Stimulated activated memory B cell treated with anti-CD40 and anti-IgM and Interleukin-4, amounts not matched to agents 10 μg/mL and 1 μg/mL and 100 μg/mL, for 72 hours (primary cell): ENCODE measurements at regions not wholly inside any gene's neighbourhood (a gene's known extent, or its start where the extent isn't known, plus 50 kb on each side); places are given as distances from the start of the nearest gene placed in this dataset.
A peak's percentile ranks its signal among the peaks of the same experiment; 100 is the strongest.

Experiments
- ATAC-seq: fragments of 150-1000 bp; cut with Tn5 transposase; 2 replicates; pipeline ENCODE4 v1.10.0; 2021
- H3K27ac Mint-ChIP-seq: one replicate; pipeline ENCODE4 v1.8.0; 2022; ENCODE audit warnings: mild to moderate bottlenecking, mixed read lengths
- H3K27me3 Mint-ChIP-seq: one replicate; pipeline ENCODE4 v1.8.0; 2022; ENCODE audit warnings: mixed read lengths
- H3K36me3 Mint-ChIP-seq: one replicate; pipeline ENCODE4 v1.8.0; 2022; ENCODE audit warnings: mixed read lengths
- H3K4me1 Mint-ChIP-seq: one replicate; pipeline ENCODE4 v1.8.0; 2022; ENCODE audit warnings: mixed read lengths
- H3K4me3 Mint-ChIP-seq: one replicate; pipeline ENCODE4 v1.8.0; 2022; ENCODE audit warnings: mild to moderate bottlenecking, moderate library complexity, mixed read lengths
- H3K9me3 Mint-ChIP-seq: one replicate; pipeline ENCODE4 v1.8.0; 2022; ENCODE audit warnings: mixed read lengths

GRCh38 chr6:71391126-71391525, 102.5 kb downstream of the OGFRL1 start:
- no peaks in the 10 kb centered on the region for H3K36me3 Mint-ChIP-seq
- H3K27ac Mint-ChIP-seq, result no peak overlapping the region
- H3K9me3 Mint-ChIP-seq, result no peaks in the 10 kb centered on the region
- no peak for ATAC-seq
- H3K4me1 Mint-ChIP-seq, result peaks cover 2% of the 10 kb centered on the region
- H3K4me3 Mint-ChIP-seq, result no peak overlapping the region
- H3K27me3 Mint-ChIP-seq, result no peaks in the 10 kb centered on the region

- H3K27ac Mint-ChIP-seq, result no peak overlapping the region
- no peaks in the 10 kb centered on the region for H3K27me3 Mint-ChIP-seq
- H3K9me3 Mint-ChIP-seq, result no peaks in the 10 kb centered on the region
- no peak for ATAC-seq
- no peak overlapping the region for H3K4me3 Mint-ChIP-seq
- H3K36me3 Mint-ChIP-seq, result no peaks in the 10 kb centered on the region
- H3K4me1 Mint-ChIP-seq, result peaks cover 12% of the 10 kb centered on the region
Measured at GRCh38 chr6:71392276-71392675, 103.7 kb downstream of the OGFRL1 start.

- ATAC-seq, result no peak
- H3K9me3 Mint-ChIP-seq, result no peaks in the 10 kb centered on the region
Measured at GRCh38 chr6:71393471-71393870, 104.9 kb downstream of the OGFRL1 start.

GRCh38 chr6:71393981-71394432, 105.4 kb downstream of the OGFRL1 start:
- H3K4me1 Mint-ChIP-seq, result peaks cover 12% of the 10 kb centered on the region
- no peak overlapping the region for H3K4me3 Mint-ChIP-seq
- no peaks in the 10 kb centered on the region for H3K27me3 Mint-ChIP-seq
- no peak for ATAC-seq
- no peak overlapping the region for H3K27ac Mint-ChIP-seq
- H3K9me3 Mint-ChIP-seq, result no peaks in the 10 kb centered on the region
- no peaks in the 10 kb centered on the region for H3K36me3 Mint-ChIP-seq

More at GRCh38 chr6:71393471-71393870, 104.9 kb downstream of the OGFRL1 start:
- Mint-ChIP-seq H3K4me3 (no peak overlapping the region), H3K36me3 (no peaks in the 10 kb centered on the region), H3K27me3 (no peaks in the 10 kb centered on the region), H3K4me1 (peaks cover 12% of the 10 kb centered on the region), H3K27ac (no peak overlapping the region)

- no peak overlapping the region for H3K27ac Mint-ChIP-seq
- H3K9me3 Mint-ChIP-seq, result no peaks in the 10 kb centered on the region
- no peak overlapping the region for H3K4me3 Mint-ChIP-seq
- H3K4me1 Mint-ChIP-seq, result peaks cover 12% of the 10 kb centered on the region
- H3K27me3 Mint-ChIP-seq, result no peaks in the 10 kb centered on the region
- H3K36me3 Mint-ChIP-seq, result no peaks in the 10 kb centered on the region
- no peak for ATAC-seq
Measured at GRCh38 chr6:71394926-71395325, 106.3 kb downstream of the OGFRL1 start.

- H3K27me3 Mint-ChIP-seq, result no peaks in the 10 kb centered on the region
- no peak overlapping the region for H3K4me3 Mint-ChIP-seq
- no peaks in the 10 kb centered on the region for H3K9me3 Mint-ChIP-seq
- no peaks in the 10 kb centered on the region for H3K36me3 Mint-ChIP-seq
- peaks cover 12% of the 10 kb centered on the region for H3K4me1 Mint-ChIP-seq
- no peak for ATAC-seq
- H3K27ac Mint-ChIP-seq, result no peak overlapping the region
Measured at GRCh38 chr6:71395731-71396409, 107.3 kb downstream of the OGFRL1 start.

GRCh38 chr6:71396410-71396801, 107.8 kb downstream of the OGFRL1 start:
- peak; percentile 70 for ATAC-seq
- no peak overlapping the region for H3K4me3 Mint-ChIP-seq

GRCh38 chr6:71399279-71399678, 110.7 kb downstream of the OGFRL1 start:
- Mint-ChIP-seq H3K27ac (no peak overlapping the region), H3K36me3 (no peaks in the 10 kb centered on the region), H3K9me3 (no peaks in the 10 kb centered on the region), H3K4me1 (peaks cover 12% of the 10 kb centered on the region), H3K27me3 (peaks cover 5% of the 10 kb centered on the region), H3K4me3 (no peak overlapping the region)
- no peak for ATAC-seq

More at GRCh38 chr6:71396410-71396801, 107.8 kb downstream of the OGFRL1 start:
- Mint-ChIP-seq H3K9me3 (no peaks in the 10 kb centered on the region), H3K27me3 (no peaks in the 10 kb centered on the region), H3K36me3 (no peaks in the 10 kb centered on the region), H3K4me1 (peaks cover 12% of the 10 kb centered on the region), H3K27ac (no peak overlapping the region)

- Mint-ChIP-seq H3K9me3 (no peaks in the 10 kb centered on the region), H3K4me1 (peaks cover 12% of the 10 kb centered on the region), H3K4me3 (no peak overlapping the region), H3K27me3 (peaks cover 11% of the 10 kb centered on the region), H3K27ac (no peak overlapping the region), H3K36me3 (no peaks in the 10 kb centered on the region)
- no peak for ATAC-seq
Measured at GRCh38 chr6:71400852-71401251, 112.2 kb downstream of the OGFRL1 start.

GRCh38 chr6:71402096-71402495, 113.5 kb downstream of the OGFRL1 start:
- Mint-ChIP-seq H3K4me1 (peaks cover under 1% of the 10 kb centered on the region), H3K4me3 (no peak overlapping the region), H3K27me3 (peaks cover 23% of the 10 kb centered on the region), H3K9me3 (no peaks in the 10 kb centered on the region), H3K36me3 (no peaks in the 10 kb centered on the region), H3K27ac (no peak overlapping the region)
- ATAC-seq, result no peak

GRCh38 chr6:71403422-71404134, 115.0 kb downstream of the OGFRL1 start:
- H3K36me3 Mint-ChIP-seq, result no peaks in the 10 kb centered on the region
- H3K4me3 Mint-ChIP-seq, result no peak overlapping the region
- no peak overlapping the region for H3K27ac Mint-ChIP-seq
- no peaks in the 10 kb centered on the region for H3K4me1 Mint-ChIP-seq
- ATAC-seq, result no peak
- peaks cover 30% of the 10 kb centered on the region for H3K27me3 Mint-ChIP-seq
- H3K9me3 Mint-ChIP-seq, result no peaks in the 10 kb centered on the region

- H3K4me3 Mint-ChIP-seq, result no peak overlapping the region
- H3K27me3 Mint-ChIP-seq, result peaks cover 30% of the 10 kb centered on the region
- no peaks in the 10 kb centered on the region for H3K4me1 Mint-ChIP-seq
- no peaks in the 10 kb centered on the region for H3K9me3 Mint-ChIP-seq
- H3K36me3 Mint-ChIP-seq, result no peaks in the 10 kb centered on the region
- ATAC-seq, result no peak
- no peak overlapping the region for H3K27ac Mint-ChIP-seq
Measured at GRCh38 chr6:71404145-71404966, 115.7 kb downstream of the OGFRL1 start.

GRCh38 chr6:71404967-71405278, 116.3 kb downstream of the OGFRL1 start:
- H3K27me3 Mint-ChIP-seq, result peaks cover 30% of the 10 kb centered on the region
- no peaks in the 10 kb centered on the region for H3K9me3 Mint-ChIP-seq
- no peak for ATAC-seq
- no peak overlapping the region for H3K4me3 Mint-ChIP-seq
- no peaks in the 10 kb centered on the region for H3K4me1 Mint-ChIP-seq
- no peak overlapping the region for H3K27ac Mint-ChIP-seq
- no peaks in the 10 kb centered on the region for H3K36me3 Mint-ChIP-seq

- ATAC-seq, result no peak
- no peaks in the 10 kb centered on the region for H3K9me3 Mint-ChIP-seq
- peaks cover 30% of the 10 kb centered on the region for H3K27me3 Mint-ChIP-seq
- H3K4me3 Mint-ChIP-seq, result no peak overlapping the region
- no peaks in the 10 kb centered on the region for H3K36me3 Mint-ChIP-seq
- H3K4me1 Mint-ChIP-seq, result no peaks in the 10 kb centered on the region
- no peak overlapping the region for H3K27ac Mint-ChIP-seq
Measured at GRCh38 chr6:71405416-71405815, 116.8 kb downstream of the OGFRL1 start.
